Lung (tissue), 11 donors: ENCODE measurements at regions not wholly inside any gene's neighbourhood (a gene's known extent, or its start where the extent isn't known, plus 50 kb on each side); places are given as distances from the start of the nearest gene placed in this dataset.

Source experiments
- ATAC-seq: fragments of 200-7000 bp; cut with Tn5 transposase; one replicate; pipeline ENCODE4 v1.9.1; 2020; ENCODE audit warnings: moderate number of reproducible peaks; ENCODE audit not compliant: insufficient read depth, low FRiP score
- DNase-seq, 3 donors: peaks; one replicate each; pipeline ENCODE4 v3.0.0-alpha.2; 2013 to 2017
- H3K27ac ChIP-seq, 2 donors: one replicate each; pipeline ENCODE4 v1.5.1; 2013; ENCODE audit warnings: mild to moderate bottlenecking in 2 of 2, moderate library complexity in 2 of 2, control low read depth in 1 of 2, inconsistent platforms in 1 of 2, low read depth in 1 of 2, low read length in 1 of 2
- H3K27me3 ChIP-seq, 3 donors: one replicate each; pipeline ENCODE4 v1.5.1; 2013; ENCODE audit warnings: low read length in 2 of 3; ENCODE audit not compliant: control insufficient read depth in 3 of 3, insufficient read depth in 3 of 3
- H3K36me3 ChIP-seq, 4 donors: one replicate each; pipeline ENCODE4 v1.5.1; 2013; ENCODE audit warnings: low read length in 4 of 4, mild to moderate bottlenecking in 1 of 4, moderate library complexity in 1 of 4; ENCODE audit not compliant: control insufficient read depth in 4 of 4, insufficient read depth in 4 of 4
- H3K4me1 ChIP-seq, 5 donors: one replicate each; pipeline ENCODE4 v1.5.1; 2013; ENCODE audit warnings: low read length in 5 of 5, mild to moderate bottlenecking in 2 of 5, moderate library complexity in 1 of 5; ENCODE audit not compliant: control insufficient read depth in 5 of 5, insufficient read depth in 5 of 5
- H3K4me3 ChIP-seq: one replicate; pipeline ENCODE4 v1.5.1; 2013; ENCODE audit warnings: mild to moderate bottlenecking, control low read depth, moderate library complexity
- H3K9ac ChIP-seq, 2 donors: one replicate each; pipeline ENCODE4 v1.5.1; 2013; ENCODE audit warnings: low read length in 2 of 2, control low read depth in 1 of 2; ENCODE audit not compliant: insufficient read depth in 1 of 2
- H3K9me3 ChIP-seq, 4 donors: one replicate each; pipeline ENCODE4 v1.5.1; 2013; ENCODE audit warnings: low read length in 3 of 4, mild to moderate bottlenecking in 1 of 4, moderate library complexity in 1 of 4; ENCODE audit not compliant: control insufficient read depth in 4 of 4, insufficient read depth in 3 of 4
- CTCF ChIP-seq: IDR thresholded peaks from 2 replicates; pipeline ENCODE4 v1.5.1; 2012; ENCODE audit warnings: mild to moderate bottlenecking; ENCODE audit errors: control extremely low read depth, extremely low read depth
- WGBS, 2 donors: extraction: QIAGEN DNeasy Blood & Tissue Kit; methylation state at CpG; one replicate each; pipeline ENCODE4 v1.1.7; 2013; 5-methylcytosine and 5-hydroxymethylcytosine counted together
- donor health status: control.
- donor health status: control.
- donor health status: Bipolar disorder and iron deficiency.
- donor health status: healthy.
- donor health status: DM: yes; HTN: yes; CAD: no.

- Histone ChIP-seq H3K27ac (no peak overlapping the region), H3K4me3 (no peak overlapping the region), H3K9me3 (peaks cover 0 to 5% (median 0%) of the 10 kb centered on the region in 4 donors), H3K27me3 (peaks cover 0 to 4% (median 0%) of the 10 kb centered on the region in 3 donors), H3K9ac (no peak overlapping the region), H3K4me1 (no peaks in the 10 kb centered on the region), H3K36me3 (no peaks in the 10 kb centered on the region)
- ATAC-seq (no peak), DNase-seq (no peak)
- TF ChIP-seq CTCF, result no peak
- WGBS, 2 donors, result 78 to 93% methylated on average over 3 of the region's 3 CpGs
These were observed 320.3 kb downstream of the PCDH19 start for GRCh38 chrX:100089724-100090123.

- Histone ChIP-seq H3K9me3 (no peaks in the 10 kb centered on the region), H3K9ac (no peak overlapping the region), H3K27me3 (peaks cover 0 to 17% (median 0%) of the 10 kb centered on the region in 3 donors), H3K36me3 (no peaks in the 10 kb centered on the region), H3K4me1 (no peaks in the 10 kb centered on the region), H3K4me3 (no peak overlapping the region), H3K27ac (no peak overlapping the region)
- ATAC-seq (no peak), DNase-seq (no peak)
- 57 to 60% methylated on average over 1 of the region's 1 CpG for WGBS, 2 donors
- no peak for TF ChIP-seq CTCF
These were observed 324.2 kb downstream of the PCDH19 start for GRCh38 chrX:100085846-100086245.

- Histone ChIP-seq H3K4me3 (no peak overlapping the region), H3K9me3 (no peaks in the 10 kb centered on the region), H3K27ac (no peak overlapping the region), H3K9ac (no peak overlapping the region), H3K27me3 (peaks cover 0 to 28% (median 7%) of the 10 kb centered on the region in 3 donors), H3K4me1 (no peaks in the 10 kb centered on the region), H3K36me3 (no peaks in the 10 kb centered on the region)
- TF ChIP-seq CTCF, result no peak
- ATAC-seq, result no peak
- DNase-seq, result no peak
These were observed 326.9 kb downstream of the PCDH19 start for GRCh38 chrX:100083211-100083610.

- no peak overlapping the region for H3K27ac ChIP-seq
- no peak overlapping the region for H3K4me3 ChIP-seq
- no peak for TF ChIP-seq CTCF
- peaks cover 0 to 28% (median 9%) of the 10 kb centered on the region in 3 donors for H3K27me3 ChIP-seq
- ATAC-seq (no peak), DNase-seq (no peak)
- no peaks in the 10 kb centered on the region for H3K36me3 ChIP-seq
- H3K9ac ChIP-seq, result no peak overlapping the region
- no peaks in the 10 kb centered on the region for H3K4me1 ChIP-seq
- no peaks in the 10 kb centered on the region for H3K9me3 ChIP-seq
These were observed 328.6 kb downstream of the PCDH19 start for GRCh38 chrX:100081503-100081902.
